ENCODE measurements at regions not wholly inside any gene's neighbourhood (a gene's known extent, or its start where the extent isn't known, plus 50 kb on each side); places are given as distances from the start of the nearest gene placed in this dataset.
"Not testable (repeated sequence)": the region's sequence is repeated elsewhere in the genome, so short reads cannot be mapped to it uniquely, and the experiment has no call there.

DNA sequence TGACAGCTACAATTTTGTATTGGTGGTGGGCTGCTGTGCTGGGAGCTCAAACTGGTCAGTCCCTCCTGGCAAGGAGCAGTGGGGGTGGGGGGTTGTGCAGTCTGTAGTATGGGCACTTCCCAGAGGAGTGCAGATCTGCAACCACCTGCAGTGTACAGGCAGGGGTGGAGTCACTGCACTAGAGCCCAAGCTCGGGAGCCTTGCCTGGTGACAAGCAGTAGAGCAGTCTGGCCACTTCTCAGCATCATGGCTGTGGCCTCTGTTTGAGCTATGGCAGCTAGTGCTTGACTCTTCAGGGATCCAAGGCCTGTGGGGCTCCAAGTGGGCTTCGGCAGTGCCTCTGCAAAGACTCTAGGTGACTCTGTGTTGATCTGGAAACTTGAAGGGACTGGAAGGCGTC lies 585.1 kb upstream of the GRM3 start:
- no peak for DNase-seq (ENCODE audit: low read depth)
- H3K4me3 ChIP-seq (ENCODE audit: low read depth, low read length), result no peak overlapping the region
- no peak for TF ChIP-seq CTCF (conservative IDR thresholded peaks at IDR 0.05; ENCODE audit: low read depth, low read length)

DNA sequence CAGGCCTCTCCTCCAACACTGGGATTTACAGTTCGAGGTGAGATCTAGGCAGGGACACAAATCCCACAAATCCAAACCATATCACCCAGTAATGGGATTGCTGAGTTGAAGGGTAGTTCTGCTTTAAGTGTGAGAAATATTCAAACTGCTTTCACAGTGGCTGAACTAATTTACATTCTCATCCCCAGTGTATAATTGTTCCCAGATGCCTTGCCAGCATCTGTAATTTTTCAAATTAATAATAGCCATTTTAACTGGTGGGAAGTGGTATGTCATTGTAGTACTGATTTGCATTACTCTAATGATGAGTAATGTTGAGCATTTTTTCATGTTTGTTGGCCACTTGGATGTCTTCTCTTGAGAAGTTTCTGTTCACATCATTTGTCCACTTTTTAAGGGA lies 592.8 kb upstream of the GRM3 start:
- no peak for TF ChIP-seq CTCF (conservative IDR thresholded peaks at IDR 0.05; ENCODE audit: low read depth, low read length)
- no peak for DNase-seq (ENCODE audit: low read depth)

GRCh38 chr7:86049910-86050309 lies 593.8 kb upstream of the GRM3 start:
- no peak for DNase-seq (ENCODE audit: low read depth)
- no peak overlapping the region for H3K4me3 ChIP-seq (ENCODE audit: low read depth, low read length)
- no peak for TF ChIP-seq CTCF (conservative IDR thresholded peaks at IDR 0.05; ENCODE audit: low read depth, low read length)

More for the DNA sequence above, 592.8 kb upstream of the GRM3 start:
- no peak overlapping the region for H3K4me3 ChIP-seq (ENCODE audit: low read depth, low read length)

DNA sequence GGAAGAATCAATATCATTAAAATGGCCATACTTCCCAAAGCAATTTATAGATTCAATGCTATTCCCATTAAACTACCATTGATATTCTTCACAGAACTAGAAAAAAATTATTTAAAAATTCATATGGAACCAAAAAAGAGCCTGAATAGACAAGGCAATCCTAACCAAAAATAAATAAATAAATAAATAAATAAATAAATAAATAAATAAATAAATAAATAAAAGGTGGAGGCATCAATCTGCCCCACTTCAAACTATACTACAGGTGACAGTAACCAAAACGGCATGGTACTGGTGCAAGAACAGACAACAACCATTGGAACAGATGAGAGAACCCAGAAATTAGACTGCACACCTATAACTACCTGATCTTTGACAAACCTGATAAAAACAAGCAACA lies 598.5 kb upstream of the GRM3 start:
- DNase-seq (ENCODE audit: low read depth); H3K4me3 ChIP-seq (ENCODE audit: low read depth, low read length): not testable (repeated sequence)

- DNase-seq (ENCODE audit: low read depth), result no peak
Measured at GRCh38 chr7:86025807-86026206, 617.9 kb upstream of the GRM3 start.

GRCh38 chr7:86013662-86014061 lies 630.0 kb upstream of the GRM3 start:
- TF ChIP-seq CTCF (conservative IDR thresholded peaks at IDR 0.05; ENCODE audit: low read depth, low read length), result no peak
- DNase-seq (ENCODE audit: low read depth), result no peak
- H3K4me3 ChIP-seq (ENCODE audit: low read depth, low read length), result no peak overlapping the region

More at GRCh38 chr7:86025807-86026206, 617.9 kb upstream of the GRM3 start:
- H3K4me3 ChIP-seq (ENCODE audit: low read depth, low read length), result no peak overlapping the region
- TF ChIP-seq CTCF (conservative IDR thresholded peaks at IDR 0.05; ENCODE audit: low read depth, low read length), result no peak

GRCh38 chr7:86012971-86013370 lies 630.7 kb upstream of the GRM3 start:
- no peak overlapping the region for H3K4me3 ChIP-seq (ENCODE audit: low read depth, low read length)
- TF ChIP-seq CTCF (conservative IDR thresholded peaks at IDR 0.05; ENCODE audit: low read depth, low read length), result no peak
- no peak for DNase-seq (ENCODE audit: low read depth)

- no peak for DNase-seq (ENCODE audit: low read depth)
- no peak for TF ChIP-seq CTCF (conservative IDR thresholded peaks at IDR 0.05; ENCODE audit: low read depth, low read length)
- H3K4me3 ChIP-seq (ENCODE audit: low read depth, low read length), result no peak overlapping the region
Measured at GRCh38 chr7:86008898-86009297, 634.8 kb upstream of the GRM3 start.

Data from epithelial cell of proximal tubule (primary cell).